Lower lobe of right lung (tissue), 2 donors: ENCODE measurements at regions not wholly inside any gene's neighbourhood (a gene's known extent, or its start where the extent isn't known, plus 50 kb on each side); places are given as distances from the start of the nearest gene placed in this dataset.
"Not testable (repeated sequence)": the region's sequence is repeated elsewhere in the genome, so short reads cannot be mapped to it uniquely, and the experiment has no call there.

ENCODE experiments used
- ATAC-seq, 2 donors: fragments of 200-7000 bp; cut with Tn5 transposase; one replicate each; pipeline ENCODE4 v1.9.1; 2020 to 2022; ENCODE audit warnings: mild to moderate bottlenecking in 2 of 2, moderate library complexity in 2 of 2
- DNase-seq: peaks from one replicate; pipeline ENCODE4 v3.0.0-alpha.2; 2020
- H3K27ac ChIP-seq: fragments of 200-600 bp; one replicate; pipeline ENCODE4 v1.8.0; 2022
- H3K27me3 ChIP-seq: fragments of 200-600 bp; one replicate; pipeline ENCODE4 v1.8.0; 2022; ENCODE audit warnings: low read depth
- H3K36me3 ChIP-seq: fragments of 200-600 bp; one replicate; pipeline ENCODE4 v1.8.0; 2022; ENCODE audit warnings: mild to moderate bottlenecking
- H3K4me1 ChIP-seq: fragments of 200-600 bp; one replicate; pipeline ENCODE4 v1.8.0; 2022
- H3K4me3 ChIP-seq: fragments of 200-600 bp; one replicate; pipeline ENCODE4 v1.8.0; 2022; ENCODE audit warnings: mild to moderate bottlenecking
- H3K9me3 ChIP-seq: fragments of 200-600 bp; one replicate; pipeline ENCODE4 v1.8.0; 2022
- intact Hi-C: fragments of 100-400 bp; cut with DNase I; formaldehyde crosslinking; loops from one replicate; pipeline ENCODE4 v1.11.0; 2022
- TF ChIP-seq, protein P1 (sequence below): fragments of 200-600 bp; IDR thresholded peaks from one replicate; pipeline ENCODE4 v1.8.0; 2022; ENCODE audit warnings: antibody characterized with exemption, mild to moderate bottlenecking
- donor health status: DM: no; HTN: yes; CAD: no; lungs with severe emphysema.

- intact Hi-C loops = no loop called here
Measured at GRCh38 chr6:85752602-85753001, 109.9 kb upstream of the SYNCRIP start.

GRCh38 chr6:85751374-85752055 lies 108.8 kb upstream of the SYNCRIP start:
- Histone ChIP-seq H3K36me3 (no peaks in the 10 kb centered on the region), H3K27me3 (no peaks in the 10 kb centered on the region), H3K27ac (no peak overlapping the region), H3K4me1 (no peaks in the 10 kb centered on the region), H3K4me3 (no peak overlapping the region), H3K9me3 (no peaks in the 10 kb centered on the region)
- intact Hi-C loops = no loop called here
- DNase-seq = no peak
- no peak for ATAC-seq
- TF ChIP-seq, protein P1, sequence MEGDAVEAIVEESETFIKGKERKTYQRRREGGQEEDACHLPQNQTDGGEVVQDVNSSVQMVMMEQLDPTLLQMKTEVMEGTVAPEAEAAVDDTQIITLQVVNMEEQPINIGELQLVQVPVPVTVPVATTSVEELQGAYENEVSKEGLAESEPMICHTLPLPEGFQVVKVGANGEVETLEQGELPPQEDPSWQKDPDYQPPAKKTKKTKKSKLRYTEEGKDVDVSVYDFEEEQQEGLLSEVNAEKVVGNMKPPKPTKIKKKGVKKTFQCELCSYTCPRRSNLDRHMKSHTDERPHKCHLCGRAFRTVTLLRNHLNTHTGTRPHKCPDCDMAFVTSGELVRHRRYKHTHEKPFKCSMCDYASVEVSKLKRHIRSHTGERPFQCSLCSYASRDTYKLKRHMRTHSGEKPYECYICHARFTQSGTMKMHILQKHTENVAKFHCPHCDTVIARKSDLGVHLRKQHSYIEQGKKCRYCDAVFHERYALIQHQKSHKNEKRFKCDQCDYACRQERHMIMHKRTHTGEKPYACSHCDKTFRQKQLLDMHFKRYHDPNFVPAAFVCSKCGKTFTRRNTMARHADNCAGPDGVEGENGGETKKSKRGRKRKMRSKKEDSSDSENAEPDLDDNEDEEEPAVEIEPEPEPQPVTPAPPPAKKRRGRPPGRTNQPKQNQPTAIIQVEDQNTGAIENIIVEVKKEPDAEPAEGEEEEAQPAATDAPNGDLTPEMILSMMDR = no peak

More at GRCh38 chr6:85752602-85753001, 109.9 kb upstream of the SYNCRIP start:
- no peaks in the 10 kb centered on the region for H3K27me3 ChIP-seq
- H3K27ac ChIP-seq = no peak overlapping the region
- H3K4me1 ChIP-seq = no peaks in the 10 kb centered on the region
- TF ChIP-seq, protein P1 = no peak
- no peaks in the 10 kb centered on the region for H3K36me3 ChIP-seq
- ATAC-seq = no peak
- H3K9me3 ChIP-seq = no peaks in the 10 kb centered on the region
- no peak overlapping the region for H3K4me3 ChIP-seq
- DNase-seq = no peak

DNA sequence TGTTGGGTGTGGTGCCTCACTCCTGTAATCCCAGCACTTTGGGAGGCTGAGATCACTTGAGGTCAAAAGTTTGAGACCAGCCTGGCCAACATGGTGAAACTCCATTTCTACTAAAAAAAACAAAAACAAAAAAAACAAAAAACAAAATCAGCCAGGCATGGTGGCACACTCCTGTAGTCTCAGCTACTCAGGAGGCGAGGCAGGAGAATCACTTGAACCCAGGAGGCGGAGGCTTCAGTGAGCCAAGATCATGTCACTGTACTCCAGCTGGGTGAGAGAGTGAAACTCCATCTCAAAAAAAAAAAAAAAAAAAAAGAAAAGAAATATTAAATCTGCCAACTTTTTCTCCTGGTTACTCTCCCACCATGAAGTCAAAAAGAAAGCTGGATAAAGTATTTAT lies 107.5 kb upstream of the SYNCRIP start:
- intact Hi-C loops, H3K4me3 ChIP-seq, H3K27me3 ChIP-seq, H3K9me3 ChIP-seq, H3K36me3 ChIP-seq, DNase-seq, ATAC-seq, H3K4me1 ChIP-seq, H3K27ac ChIP-seq: not testable (repeated sequence)

DNA sequence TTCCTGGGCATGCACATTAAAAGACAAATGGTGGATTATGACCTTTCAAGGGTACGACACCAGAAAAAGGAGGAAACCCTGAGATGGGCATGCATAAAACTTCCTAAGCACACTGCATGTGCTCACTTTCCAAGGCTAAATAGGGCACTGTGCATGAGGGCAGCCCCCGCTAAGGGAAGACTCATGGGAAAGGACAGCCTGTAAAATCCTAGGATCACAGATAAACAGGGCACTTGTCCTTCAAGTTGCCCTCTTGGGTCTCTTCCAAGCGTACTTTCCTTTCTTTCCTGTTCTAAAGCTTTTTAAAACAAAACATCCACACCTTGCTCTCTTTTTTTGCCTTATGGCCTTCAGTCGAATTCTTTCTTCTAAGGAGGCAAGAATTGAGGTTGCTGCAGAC lies 106.5 kb upstream of the SYNCRIP start:
- TF ChIP-seq, protein P1 = no peak
- DNase-seq (no peak), ATAC-seq (no peak)
- no peaks in the 10 kb centered on the region for H3K9me3 ChIP-seq
- intact Hi-C loops = no loop called here
- H3K4me3 ChIP-seq = no peak overlapping the region
- no peaks in the 10 kb centered on the region for H3K36me3 ChIP-seq
- H3K27ac ChIP-seq = no peak overlapping the region
- no peaks in the 10 kb centered on the region for H3K4me1 ChIP-seq
- H3K27me3 ChIP-seq = no peaks in the 10 kb centered on the region

DNA sequence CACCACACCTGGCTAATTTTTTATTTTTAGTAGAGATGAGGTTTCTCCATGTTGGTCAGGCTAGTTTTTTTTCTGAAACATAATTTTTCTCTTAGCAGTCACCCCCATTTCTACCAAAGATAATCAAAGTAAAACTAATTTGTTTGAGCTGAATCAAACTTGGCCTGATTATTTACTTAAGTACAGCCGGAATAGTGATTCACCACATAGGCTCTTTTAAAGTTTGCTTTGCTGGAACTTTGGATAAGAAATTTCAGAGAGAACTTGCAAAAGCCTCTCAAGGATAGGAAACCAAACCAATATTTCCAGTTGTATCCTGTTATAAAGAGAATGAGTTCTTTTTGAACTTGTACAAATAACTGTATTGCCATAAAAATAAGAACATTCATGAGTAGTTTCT lies 105.0 kb upstream of the SYNCRIP start:
- H3K9me3 ChIP-seq = no peaks in the 10 kb centered on the region
- H3K4me1 ChIP-seq = no peaks in the 10 kb centered on the region
- H3K27ac ChIP-seq = no peak overlapping the region
- ATAC-seq (peak in 1 of 2 donors; percentile 29), DNase-seq (no peak)
- TF ChIP-seq, protein P1 = no peak
- no peaks in the 10 kb centered on the region for H3K36me3 ChIP-seq
- intact Hi-C loops = no loop called here
- H3K4me3 ChIP-seq = no peak overlapping the region
- no peaks in the 10 kb centered on the region for H3K27me3 ChIP-seq

GRCh38 chr6:85747093-85747492 lies 104.4 kb upstream of the SYNCRIP start:
- no peaks in the 10 kb centered on the region for H3K9me3 ChIP-seq
- no peak for ATAC-seq
- H3K27ac ChIP-seq = no peak overlapping the region
- no peaks in the 10 kb centered on the region for H3K27me3 ChIP-seq
- no peak for DNase-seq
- intact Hi-C loops = no loop called here
- no peaks in the 10 kb centered on the region for H3K36me3 ChIP-seq
- no peaks in the 10 kb centered on the region for H3K4me1 ChIP-seq
- TF ChIP-seq, protein P1 = no peak
- no peak overlapping the region for H3K4me3 ChIP-seq
